ENCODE measurements at regions not wholly inside any gene's neighbourhood (a gene's known extent, or its start where the extent isn't known, plus 50 kb on each side); places are given as distances from the start of the nearest gene placed in this dataset.
"Not testable (repeated sequence)": the region's sequence is repeated elsewhere in the genome, so short reads cannot be mapped to it uniquely, and the experiment has no call there.

- TF ChIP-seq CTCF (conservative IDR thresholded peaks at IDR 0.05; ENCODE audit: low read depth in 2 of 2); EZH2 (IDR thresholded peaks at IDR 0.05; ENCODE audit: low read depth, unreplicated experiment): not testable (repeated sequence)
These were observed 155.1 kb upstream of the METTL14 start for GRCh38 chr4:118530107-118530506.

Data from GM23338 (cell line).